Skin epidermis (tissue), 12 donors: ENCODE measurements at regions not wholly inside any gene's neighbourhood (a gene's known extent, or its start where the extent isn't known, plus 50 kb on each side); places are given as distances from the start of the nearest gene placed in this dataset.
"Not testable (repeated sequence)": the region's sequence is repeated elsewhere in the genome, so short reads cannot be mapped to it uniquely, and the experiment has no call there.

Experiments used
- H3K27ac ChIP-seq, 21 experiments: fragments of 200-600 bp; sonication (generic) in 11 of 21; one replicate each; pipeline ENCODE4 v1.5.0; 2020; ENCODE audit warnings: mild to moderate bottlenecking in 3 of 21, inconsistent platforms in 2 of 21, moderate library complexity in 2 of 21
- H3K4me3 ChIP-seq, 7 experiments: fragments of 200-600 bp; sonication (generic) in 2 of 7; one replicate each; pipeline ENCODE4 v1.5.0; 2020; ENCODE audit warnings: inconsistent platforms in 2 of 7, mild to moderate bottlenecking in 2 of 7, moderate library complexity in 1 of 7

- no peak overlapping the region for H3K4me3 ChIP-seq
Observed at GRCh38 chr13:81246556-81246955, 905.6 kb upstream of the SPRY2 start.

GRCh38 chr13:81244011-81244410, 903.1 kb upstream of the SPRY2 start:
- no peak overlapping the region for H3K4me3 ChIP-seq
- no peak overlapping the region for H3K27ac ChIP-seq

More at GRCh38 chr13:81246556-81246955, 905.6 kb upstream of the SPRY2 start:
- H3K27ac ChIP-seq: no peak overlapping the region

GRCh38 chr13:81230386-81230785, 889.5 kb upstream of the SPRY2 start:
- no peak overlapping the region for H3K4me3 ChIP-seq
- no peak overlapping the region for H3K27ac ChIP-seq

GRCh38 chr13:81226830-81227229, 885.9 kb upstream of the SPRY2 start:
- not testable (repeated sequence) for H3K27ac ChIP-seq, H3K4me3 ChIP-seq

GRCh38 chr13:81224209-81224833, 883.4 kb upstream of the SPRY2 start:
- no peak overlapping the region for H3K4me3 ChIP-seq
- H3K27ac ChIP-seq: no peak overlapping the region

- no peak overlapping the region for H3K27ac ChIP-seq
- no peak overlapping the region for H3K4me3 ChIP-seq
Observed at GRCh38 chr13:81223778-81224177, 882.9 kb upstream of the SPRY2 start.

- H3K27ac ChIP-seq: no peak overlapping the region
- no peak overlapping the region for H3K4me3 ChIP-seq
Observed at GRCh38 chr13:81211713-81212112, 870.8 kb upstream of the SPRY2 start.

- Histone ChIP-seq H3K27ac (no peak overlapping the region), H3K4me3 (no peak overlapping the region)
Observed at GRCh38 chr13:81207636-81208035, 866.7 kb upstream of the SPRY2 start.

GRCh38 chr13:81207231-81207630, 866.3 kb upstream of the SPRY2 start:
- no peak overlapping the region for H3K27ac ChIP-seq
- H3K4me3 ChIP-seq: no peak overlapping the region

- H3K4me3 ChIP-seq: no peak overlapping the region
- H3K27ac ChIP-seq: no peak overlapping the region
Observed at GRCh38 chr13:81203783-81204182, 862.9 kb upstream of the SPRY2 start.

- Histone ChIP-seq H3K27ac (no peak overlapping the region), H3K4me3 (no peak overlapping the region)
Observed at GRCh38 chr13:81199956-81200355, 859.0 kb upstream of the SPRY2 start.

GRCh38 chr13:81197966-81198365, 857.0 kb upstream of the SPRY2 start:
- Histone ChIP-seq H3K4me3 (no peak overlapping the region), H3K27ac (no peak overlapping the region)

- Histone ChIP-seq H3K27ac (no peak overlapping the region), H3K4me3 (no peak overlapping the region)
Observed at GRCh38 chr13:81197483-81197882, 856.6 kb upstream of the SPRY2 start.

GRCh38 chr13:81194362-81194761, 853.4 kb upstream of the SPRY2 start:
- Histone ChIP-seq H3K27ac (no peak overlapping the region), H3K4me3 (no peak overlapping the region)

GRCh38 chr13:81184556-81185265, 843.8 kb upstream of the SPRY2 start:
- no peak overlapping the region for H3K4me3 ChIP-seq

GRCh38 chr13:81172603-81173002, 831.7 kb upstream of the SPRY2 start:
- no peak overlapping the region for H3K4me3 ChIP-seq
- no peak overlapping the region for H3K27ac ChIP-seq

More at GRCh38 chr13:81184556-81185265, 843.8 kb upstream of the SPRY2 start:
- H3K27ac ChIP-seq: no peak overlapping the region

GRCh38 chr13:81171065-81171647, 830.2 kb upstream of the SPRY2 start:
- no peak overlapping the region for H3K27ac ChIP-seq

GRCh38 chr13:81163823-81164222, 822.9 kb upstream of the SPRY2 start:
- not testable (repeated sequence) for H3K4me3 ChIP-seq, H3K27ac ChIP-seq

More at GRCh38 chr13:81171065-81171647, 830.2 kb upstream of the SPRY2 start:
- no peak overlapping the region for H3K4me3 ChIP-seq

GRCh38 chr13:81153478-81153877, 812.6 kb upstream of the SPRY2 start:
- Histone ChIP-seq H3K27ac (no peak overlapping the region), H3K4me3 (no peak overlapping the region)

GRCh38 chr13:81148822-81149221, 807.9 kb upstream of the SPRY2 start:
- no peak overlapping the region for H3K27ac ChIP-seq
- H3K4me3 ChIP-seq: no peak overlapping the region

GRCh38 chr13:81146576-81146975, 805.6 kb upstream of the SPRY2 start:
- not testable (repeated sequence) for H3K27ac ChIP-seq, H3K4me3 ChIP-seq
